ENCODE measurements at regions not wholly inside any gene's neighbourhood (a gene's known extent, or its start where the extent isn't known, plus 50 kb on each side); places are given as distances from the start of the nearest gene placed in this dataset.

DNA sequence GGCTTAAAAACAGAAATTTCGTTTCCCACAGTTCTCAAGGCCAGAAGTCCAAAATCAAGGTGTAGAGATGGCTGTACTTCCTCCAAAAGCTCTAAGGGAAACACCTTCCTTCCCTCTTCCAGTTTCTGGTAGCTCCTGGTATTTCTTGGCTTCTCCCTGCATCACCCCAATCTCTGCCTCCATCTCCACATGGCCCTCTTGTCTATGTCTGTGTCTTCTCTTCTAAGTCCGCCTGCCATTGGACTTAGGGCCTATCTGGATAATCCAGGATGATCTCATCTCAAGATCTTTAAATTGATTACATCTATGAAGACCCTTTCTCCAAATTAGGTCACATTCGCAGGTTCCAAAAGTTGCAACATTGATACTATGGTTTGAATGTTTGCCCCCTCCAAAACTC lies 105.6 kb downstream of the ATPSCKMT start:
- Histone ChIP-seq H3K18ac (ENCODE audit: low read depth, low read length) (no peak overlapping the region), H2BK120ac (ENCODE audit: low read depth, low read length) (no peak overlapping the region), H4K5ac (ENCODE audit: low read depth, low read length) (no peak overlapping the region), H3K9ac (ENCODE audit: low read depth, low read length) (no peak overlapping the region), H4K20me1 (ENCODE audit: insufficient read depth, low read length) (no peaks in the 10 kb centered on the region), H2BK5ac (ENCODE audit: low read depth, low read length, poor library complexity, severe bottlenecking) (no peak overlapping the region), H3K14ac (replicated peaks; ENCODE audit: low read depth, low read length) (no peak overlapping the region), H3K4me3 (ENCODE audit: insufficient read depth, low read depth, low read length) (no peak overlapping the region), H2BK20ac (ENCODE audit: low read depth, low read length) (no peak overlapping the region), H3K4me1 (ENCODE audit: control insufficient read depth, insufficient read depth, low read length) (no peaks in the 10 kb centered on the region), H3K56ac (ENCODE audit: extremely low read depth, insufficient read depth, low read length) (no peak overlapping the region), H3K36me3 (ENCODE audit: control insufficient read depth, insufficient read depth, low read length) (no peaks in the 10 kb centered on the region), H3K9me1 (ENCODE audit: insufficient read depth, low read length) (no peaks in the 10 kb centered on the region), H2BK15ac (ENCODE audit: low read depth, low read length) (no peak overlapping the region), H3K4ac (ENCODE audit: low read depth, low read length) (no peak overlapping the region), H3K4me2 (ENCODE audit: low read depth, low read length) (no peak overlapping the region), H3K23ac (ENCODE audit: low read depth, low read length) (no peak overlapping the region), H2AFZ (replicated peaks; ENCODE audit: low read length, poor library complexity) (no peak overlapping the region), H3K27me3 (ENCODE audit: control insufficient read depth, insufficient read depth, low read length) (no peaks in the 10 kb centered on the region), H3K79me1 (ENCODE audit: low read depth in 1 of 2, low read length in 2 of 2) (no peaks in the 10 kb centered on the region), H4K8ac (ENCODE audit: low read depth in 2 of 2, low read length in 2 of 2) (no peak overlapping the region), H3K9me3 (ENCODE audit: control insufficient read depth, insufficient read depth, low read length) (no peaks in the 10 kb centered on the region), H2AK9ac (replicated peaks; ENCODE audit: low read depth, low read length, poor library complexity) (peak overlapping the region; percentile 25), H4K91ac (ENCODE audit: insufficient read depth, low read depth, low read length) (no peak overlapping the region), H2AK5ac (ENCODE audit: low read depth, low read length) (no peak overlapping the region), H3K27ac (ENCODE audit: insufficient read depth, low read length) (no peak overlapping the region)
- ATAC-seq (ENCODE audit: low read depth), result no peak
- dilution Hi-C loops (cut with HindIII; ENCODE audit: low sequenced_read_pairs, unreplicated experiment), result no loop called here
- intact Hi-C loops (cut with micrococcal nuclease), result loop anchor here (10.0 kb wide), 1 partner anchor 929 kb away; no protein-coding TSS in a partner anchor
- ChIA-PET CTCF (interaction anchor here (0.6 kb wide), 2 partner anchors 10 to 448 kb away, joined by 3 read pairs; no protein-coding TSS in a partner anchor), POLR2A (ENCODE audit: unreplicated experiment) (no interaction called here)
- DNase-seq, result no peak
- in situ Hi-C loops (cut with MboI; ENCODE audit: low sequenced_read_pairs), result no loop called here
- WGBS, 2 experiments (ENCODE audit: extremely low coverage in 2 of 2, insufficient read length in 1 of 2), result no CpG with 5 or more reads among the region's 3 CpGs
- TF ChIP-seq RAD21 (IDR thresholded peaks at IDR 0.05; ENCODE audit: low read length) (no peak), FOS (IDR thresholded peaks at IDR 0.05; ENCODE audit: low read depth, low read length) (no peak), RFX5 (IDR thresholded peaks at IDR 0.05; ENCODE audit: low read depth, low read length) (no peak), POLR2A (IDR thresholded peaks at IDR 0.05; ENCODE audit: low read depth, low read length) (no peak), CHD1 (IDR thresholded peaks at IDR 0.05; ENCODE audit: low read depth, low read length) (no peak), MAZ (IDR thresholded peaks at IDR 0.05; ENCODE audit: borderline replicate concordance, low read depth, low read length) (no peak), RCOR1 (IDR thresholded peaks at IDR 0.05; ENCODE audit: insufficient replicate concordance, low read length) (no peak), BHLHE40 (IDR thresholded peaks at IDR 0.05; ENCODE audit: low read depth, low read length) (no peak), MAFK (IDR thresholded peaks at IDR 0.05; ENCODE audit: low read depth, low read length) (no peak), CEBPB (IDR thresholded peaks at IDR 0.05; ENCODE audit: low read depth, low read length) (no peak)
- TF ChIP-seq, protein P1, sequence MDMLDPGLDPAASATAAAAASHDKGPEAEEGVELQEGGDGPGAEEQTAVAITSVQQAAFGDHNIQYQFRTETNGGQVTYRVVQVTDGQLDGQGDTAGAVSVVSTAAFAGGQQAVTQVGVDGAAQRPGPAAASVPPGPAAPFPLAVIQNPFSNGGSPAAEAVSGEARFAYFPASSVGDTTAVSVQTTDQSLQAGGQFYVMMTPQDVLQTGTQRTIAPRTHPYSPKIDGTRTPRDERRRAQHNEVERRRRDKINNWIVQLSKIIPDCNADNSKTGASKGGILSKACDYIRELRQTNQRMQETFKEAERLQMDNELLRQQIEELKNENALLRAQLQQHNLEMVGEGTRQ (IDR thresholded peaks at IDR 0.05; ENCODE audit: low read depth, low read length), result no peak
- TF ChIP-seq, protein P2, sequence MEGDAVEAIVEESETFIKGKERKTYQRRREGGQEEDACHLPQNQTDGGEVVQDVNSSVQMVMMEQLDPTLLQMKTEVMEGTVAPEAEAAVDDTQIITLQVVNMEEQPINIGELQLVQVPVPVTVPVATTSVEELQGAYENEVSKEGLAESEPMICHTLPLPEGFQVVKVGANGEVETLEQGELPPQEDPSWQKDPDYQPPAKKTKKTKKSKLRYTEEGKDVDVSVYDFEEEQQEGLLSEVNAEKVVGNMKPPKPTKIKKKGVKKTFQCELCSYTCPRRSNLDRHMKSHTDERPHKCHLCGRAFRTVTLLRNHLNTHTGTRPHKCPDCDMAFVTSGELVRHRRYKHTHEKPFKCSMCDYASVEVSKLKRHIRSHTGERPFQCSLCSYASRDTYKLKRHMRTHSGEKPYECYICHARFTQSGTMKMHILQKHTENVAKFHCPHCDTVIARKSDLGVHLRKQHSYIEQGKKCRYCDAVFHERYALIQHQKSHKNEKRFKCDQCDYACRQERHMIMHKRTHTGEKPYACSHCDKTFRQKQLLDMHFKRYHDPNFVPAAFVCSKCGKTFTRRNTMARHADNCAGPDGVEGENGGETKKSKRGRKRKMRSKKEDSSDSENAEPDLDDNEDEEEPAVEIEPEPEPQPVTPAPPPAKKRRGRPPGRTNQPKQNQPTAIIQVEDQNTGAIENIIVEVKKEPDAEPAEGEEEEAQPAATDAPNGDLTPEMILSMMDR (conservative IDR thresholded peaks at IDR 0.05; ENCODE audit: low read depth, low read length), result no peak
- no TSS peak for BruUV-seq (replicated peaks)

Measured in IMR-90 (cell line).